ENCODE measurements at regions not wholly inside any gene's neighbourhood (a gene's known extent, or its start where the extent isn't known, plus 50 kb on each side); places are given as distances from the start of the nearest gene placed in this dataset.
A peak's percentile ranks its signal among the peaks of the same experiment; 100 is the strongest.

DNA sequence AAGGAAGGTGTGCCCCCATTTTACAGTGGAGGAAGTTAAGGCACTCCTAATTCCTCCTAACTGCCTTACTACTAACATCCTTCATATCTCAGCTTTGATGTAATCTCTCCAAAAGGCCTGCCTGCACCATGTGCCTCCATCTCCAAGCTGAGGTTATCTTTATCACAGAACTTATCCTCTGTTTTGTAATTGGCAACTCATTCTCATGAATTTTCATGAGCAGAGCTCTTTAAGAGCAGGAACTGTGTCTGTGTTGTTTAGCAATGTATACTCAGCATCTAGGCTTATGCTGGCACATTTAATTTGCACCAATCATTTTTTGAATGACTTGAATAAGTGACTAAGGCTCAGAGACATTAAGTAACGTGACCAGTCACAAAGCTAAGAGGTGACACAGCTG lies 147.9 kb upstream of the VLDLR start:
- in situ Hi-C loops (cut with MboI; ENCODE audit: low pct_unique_long_range_greater_than_20kb, low sequenced_read_pairs), result no loop called here
- no peak for DNase-seq

DNA sequence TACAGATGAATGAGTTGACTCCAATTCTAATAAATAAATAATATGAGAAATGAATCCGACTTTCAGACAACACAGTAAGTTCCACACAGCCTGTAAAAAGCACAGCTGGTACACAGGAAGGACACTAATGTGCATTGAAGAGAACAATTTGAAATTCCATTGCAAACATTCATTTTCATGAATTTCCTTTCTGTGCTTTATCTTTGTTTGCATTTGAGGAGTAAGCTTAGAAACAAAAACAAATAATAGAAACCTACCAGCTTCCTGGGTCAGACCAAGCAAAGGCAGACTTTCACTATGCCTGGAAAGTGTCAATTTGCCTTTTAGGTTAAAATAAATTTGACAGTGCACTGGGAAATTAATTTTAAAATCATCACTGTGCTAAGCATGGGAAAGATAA lies 143.8 kb upstream of the VLDLR start:
- in situ Hi-C loops (cut with MboI; ENCODE audit: low pct_unique_long_range_greater_than_20kb, low sequenced_read_pairs), result no loop called here
- no peak for DNase-seq

DNA sequence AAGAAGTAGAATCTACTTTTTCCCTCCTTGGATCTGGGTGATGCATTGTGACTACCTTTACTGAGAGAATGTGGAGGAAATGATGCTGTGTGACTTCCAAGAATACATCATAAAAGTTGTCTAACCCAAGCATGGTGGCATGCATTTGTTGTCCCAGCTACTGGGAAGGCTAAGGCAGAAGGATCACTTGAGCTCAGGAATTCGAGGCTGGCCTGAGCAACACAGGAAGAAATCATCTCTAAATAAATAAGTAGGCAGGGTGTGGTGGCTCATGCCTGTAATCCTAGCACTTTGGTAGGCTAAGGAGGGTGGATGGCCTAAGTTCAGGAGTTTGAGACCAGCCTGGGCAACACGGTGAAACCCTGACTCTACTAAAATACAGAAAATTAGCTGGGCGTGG lies 143.2 kb upstream of the VLDLR start:
- in situ Hi-C loops (cut with MboI; ENCODE audit: low pct_unique_long_range_greater_than_20kb, low sequenced_read_pairs), result no loop called here
- DNase-seq, result no peak

DNA sequence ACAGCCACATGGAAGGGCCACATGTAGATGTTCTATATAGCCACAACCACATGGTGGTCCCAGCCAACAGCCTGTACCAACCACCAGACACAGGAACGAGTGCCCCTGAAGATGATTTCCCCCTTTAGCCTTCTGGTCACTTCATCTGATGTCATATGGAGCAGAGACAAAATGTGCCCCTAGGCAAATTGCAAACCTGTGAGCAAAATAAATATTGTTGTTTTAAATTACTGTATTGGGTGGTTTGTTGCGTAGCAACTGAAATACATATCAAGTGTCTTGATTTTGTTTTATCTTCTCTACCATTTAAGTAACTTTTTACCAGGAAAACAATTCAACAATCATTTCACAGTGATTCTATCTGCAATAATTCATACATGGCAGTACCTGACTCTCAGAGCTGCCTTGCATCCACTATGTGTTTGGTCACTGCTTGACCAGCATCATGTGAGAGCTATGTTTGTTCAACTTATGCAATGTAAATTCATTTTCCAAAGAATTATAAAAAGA lies 142.5 kb upstream of the VLDLR start:
- no peak for DNase-seq
- in situ Hi-C loops (cut with MboI; ENCODE audit: low pct_unique_long_range_greater_than_20kb, low sequenced_read_pairs), result no loop called here

DNA sequence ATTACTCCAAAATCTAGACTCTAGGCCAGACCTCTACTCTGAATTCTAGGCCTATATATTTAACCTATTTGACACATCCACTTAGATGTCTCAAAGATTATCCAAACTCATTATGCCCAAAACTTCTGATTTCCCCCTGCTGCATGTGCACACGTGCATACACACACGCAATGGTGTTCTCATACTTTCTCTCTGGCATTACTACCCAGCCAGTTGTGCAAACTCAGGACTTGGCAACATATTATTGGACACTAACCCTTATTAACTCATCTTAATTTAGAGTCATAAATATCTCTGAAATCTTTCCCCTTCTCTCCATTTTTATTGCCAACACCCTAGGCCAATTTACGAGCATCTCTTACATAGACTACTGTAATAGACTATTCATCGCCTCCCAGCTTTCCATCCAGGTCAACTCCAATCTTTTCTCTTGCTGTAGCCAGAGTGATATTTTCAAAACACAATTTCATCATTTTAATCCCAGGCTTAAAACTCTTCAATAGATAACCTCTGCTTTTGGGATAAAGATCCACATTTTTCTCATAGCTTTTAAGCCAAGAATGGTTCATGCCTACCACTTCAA lies 141.2 kb upstream of the VLDLR start:
- in situ Hi-C loops (cut with MboI; ENCODE audit: low pct_unique_long_range_greater_than_20kb, low sequenced_read_pairs), result no loop called here
- DNase-seq, result no peak

DNA sequence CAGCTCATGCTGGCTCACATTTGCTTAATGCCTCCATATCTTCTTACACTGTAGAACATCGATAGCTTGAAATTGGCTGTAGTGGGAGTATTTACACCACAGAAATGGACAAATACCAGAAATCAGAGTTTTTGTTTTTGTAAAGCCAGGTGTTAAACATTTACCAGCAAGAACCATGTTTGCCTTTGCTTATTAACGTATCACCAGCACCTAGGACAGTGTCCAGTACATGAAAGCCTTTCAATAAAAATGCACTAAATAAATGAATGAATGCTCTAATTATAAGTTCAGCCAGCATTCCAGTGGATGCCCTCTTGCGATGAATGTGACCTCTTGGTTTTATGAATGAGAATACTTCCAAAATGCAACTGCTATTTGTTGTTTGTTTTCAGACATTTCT lies 140.4 kb upstream of the VLDLR start:
- DNase-seq, result no peak
- in situ Hi-C loops (cut with MboI; ENCODE audit: low pct_unique_long_range_greater_than_20kb, low sequenced_read_pairs), result no loop called here

DNA sequence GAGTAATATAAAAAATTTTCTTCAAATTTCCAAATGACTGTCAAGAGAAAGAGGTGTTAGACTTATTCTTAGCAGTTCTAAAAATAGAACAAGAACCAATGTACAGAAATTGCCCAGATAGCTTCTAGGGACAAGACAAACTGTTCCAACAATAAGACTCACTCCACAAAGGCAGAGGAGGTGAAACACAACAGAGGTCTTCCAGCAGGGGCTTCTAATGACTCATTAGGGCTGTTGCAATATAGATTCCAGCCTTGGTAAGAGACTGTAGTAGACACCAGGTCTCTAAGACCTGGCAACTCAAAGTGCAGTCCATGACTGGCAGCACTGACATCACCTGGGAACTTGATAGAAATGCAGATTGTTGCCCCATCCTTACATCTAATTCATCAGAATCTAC lies 134.6 kb upstream of the VLDLR start:
- in situ Hi-C loops (cut with MboI; ENCODE audit: low pct_unique_long_range_greater_than_20kb, low sequenced_read_pairs), result no loop called here
- DNase-seq, result no peak

DNA sequence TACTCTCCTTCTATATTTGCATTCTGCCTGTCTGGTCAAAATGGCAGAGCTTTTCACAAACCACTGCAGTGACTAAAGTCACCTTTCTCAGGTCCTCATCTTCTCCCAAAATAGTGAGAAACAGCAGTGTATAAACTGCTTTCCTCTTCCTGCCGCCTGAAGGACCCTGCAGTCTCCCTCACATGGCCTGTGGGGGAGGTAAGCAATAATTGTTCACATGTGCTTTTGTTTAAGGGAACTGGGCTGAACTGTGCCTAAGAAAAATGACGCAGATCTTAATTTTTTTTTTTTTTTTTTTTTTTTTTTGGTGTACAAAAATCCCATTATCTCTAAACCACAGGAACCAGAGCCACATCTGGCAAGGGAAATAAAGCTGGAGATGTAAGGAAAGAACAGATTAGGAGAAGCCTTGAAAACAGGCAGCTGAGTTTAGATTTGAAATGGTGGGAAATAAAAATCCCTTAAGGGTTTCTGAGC lies 131.7 kb upstream of the VLDLR start:
- peak; percentile 32 for DNase-seq
- in situ Hi-C loops (cut with MboI; ENCODE audit: low pct_unique_long_range_greater_than_20kb, low sequenced_read_pairs), result no loop called here

DNA sequence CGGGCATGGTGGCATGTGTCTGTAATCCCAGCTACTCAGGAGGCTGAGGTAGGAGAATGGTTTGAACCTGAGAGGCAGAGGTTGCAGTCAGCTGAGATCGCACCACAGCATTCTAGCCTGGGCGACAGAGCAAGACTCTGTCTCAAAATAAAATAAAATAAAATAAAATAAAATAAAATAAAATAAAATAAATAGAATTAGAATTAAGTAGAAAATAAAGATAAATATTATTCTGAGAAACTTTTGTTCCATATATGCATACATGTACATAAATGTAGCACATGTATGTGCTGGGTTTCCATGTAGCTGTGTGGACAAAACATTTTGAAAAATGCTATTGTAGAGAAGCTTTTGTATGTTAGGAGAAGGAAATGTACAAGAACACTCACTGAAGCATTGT lies 129.4 kb upstream of the VLDLR start:
- in situ Hi-C loops (cut with MboI; ENCODE audit: low pct_unique_long_range_greater_than_20kb, low sequenced_read_pairs), result no loop called here

DNA sequence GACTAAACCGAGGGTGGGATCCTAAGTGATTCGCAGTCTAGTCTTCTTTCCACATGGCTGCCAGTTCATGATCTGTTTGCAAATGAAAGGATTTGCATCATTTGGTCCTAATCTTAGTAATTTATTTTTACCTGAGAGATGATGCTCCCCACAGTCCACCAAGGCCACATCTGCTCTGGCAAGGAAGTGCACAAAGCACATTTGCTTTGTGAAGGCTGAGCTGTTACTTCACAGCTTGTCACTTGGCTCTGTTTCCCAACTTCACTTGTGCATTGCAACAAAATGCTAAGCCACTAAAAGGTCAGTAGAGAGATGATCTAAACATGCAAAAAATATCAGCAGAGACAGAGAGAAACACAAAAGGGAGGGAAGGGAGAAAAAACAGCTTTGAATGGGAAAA lies 128.5 kb upstream of the VLDLR start:
- in situ Hi-C loops (cut with MboI; ENCODE audit: low pct_unique_long_range_greater_than_20kb, low sequenced_read_pairs), result no loop called here
- DNase-seq, result no peak

More for the DNA sequence above, 129.4 kb upstream of the VLDLR start:
- no peak for DNase-seq

DNA sequence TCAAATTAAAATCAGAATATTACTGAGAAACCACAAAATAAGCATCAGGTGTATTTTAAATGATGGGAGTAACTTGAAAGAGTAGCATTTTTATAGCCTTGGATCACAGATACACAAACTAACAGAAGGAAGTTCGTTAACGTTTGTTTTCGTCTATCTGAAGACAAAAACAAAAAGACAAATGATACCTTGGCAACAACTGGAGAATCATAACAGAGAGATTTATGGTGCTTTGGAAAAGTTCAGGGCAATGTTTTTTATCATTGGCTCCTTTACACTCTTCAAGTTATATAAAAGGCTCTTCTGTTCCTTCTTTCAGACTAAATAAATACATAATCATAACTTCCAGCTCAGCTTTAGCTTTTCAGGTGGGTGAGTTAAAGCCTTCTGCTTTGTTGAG lies 128.1 kb upstream of the VLDLR start:
- no peak for DNase-seq
- in situ Hi-C loops (cut with MboI; ENCODE audit: low pct_unique_long_range_greater_than_20kb, low sequenced_read_pairs), result no loop called here

DNA sequence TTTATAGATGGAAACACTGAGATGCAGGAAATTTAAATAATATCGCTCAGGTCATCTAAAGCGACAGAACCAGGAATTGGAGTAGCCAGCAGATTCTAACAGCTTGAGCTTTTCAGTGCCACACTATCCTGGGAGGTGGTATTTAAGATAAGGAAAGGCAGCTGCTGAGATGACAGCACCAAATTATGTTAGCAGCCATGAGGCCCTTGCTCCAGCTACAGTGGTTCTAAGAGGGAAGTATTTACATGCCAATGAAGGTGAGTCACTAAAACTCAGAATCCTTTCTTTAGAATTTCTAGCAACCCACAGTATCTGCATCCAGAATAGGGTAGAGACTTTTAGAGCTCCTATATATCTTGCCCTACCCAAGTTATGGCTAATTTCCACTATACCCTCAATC lies 127.0 kb upstream of the VLDLR start:
- DNase-seq, result no peak
- in situ Hi-C loops (cut with MboI; ENCODE audit: low pct_unique_long_range_greater_than_20kb, low sequenced_read_pairs), result no loop called here

DNA sequence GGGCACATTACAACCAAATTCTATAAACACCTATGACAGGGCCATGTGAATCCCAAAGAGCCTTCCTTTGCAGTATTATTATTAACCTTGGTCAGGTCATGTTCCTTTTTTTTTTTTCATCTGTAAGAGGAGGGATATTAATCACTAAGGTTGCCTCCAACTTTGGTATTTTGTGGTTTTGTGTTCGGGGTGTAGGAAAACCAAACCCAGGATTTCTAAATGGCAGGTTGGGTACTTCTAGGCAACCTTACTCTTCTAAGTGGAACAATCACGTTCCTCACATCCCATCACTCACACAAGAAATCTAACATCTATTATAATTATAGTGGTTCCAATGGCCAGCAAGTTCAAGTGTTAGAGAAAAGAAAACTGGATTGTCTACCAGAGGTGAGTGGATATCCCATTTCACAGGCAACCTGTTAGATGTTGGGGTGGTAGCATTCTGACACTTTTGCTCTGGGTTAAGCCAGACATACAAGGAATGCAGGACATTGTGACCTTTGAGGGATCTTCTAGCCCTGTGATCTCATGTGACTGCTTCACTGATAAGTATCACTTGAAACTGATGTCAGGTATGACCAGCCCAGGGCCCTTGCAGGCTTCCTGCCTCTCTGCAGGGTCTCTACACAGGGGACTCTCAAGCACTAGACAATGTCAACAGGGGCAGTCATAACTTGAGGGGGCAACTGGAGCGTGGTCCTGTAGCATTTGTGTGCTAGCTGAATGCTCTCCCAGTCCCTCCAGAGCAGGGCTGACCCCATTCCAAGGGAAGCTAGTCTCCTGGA lies 126.2 kb upstream of the VLDLR start:
- in situ Hi-C loops (cut with MboI; ENCODE audit: low pct_unique_long_range_greater_than_20kb, low sequenced_read_pairs), result no loop called here
- no peak for DNase-seq

DNA sequence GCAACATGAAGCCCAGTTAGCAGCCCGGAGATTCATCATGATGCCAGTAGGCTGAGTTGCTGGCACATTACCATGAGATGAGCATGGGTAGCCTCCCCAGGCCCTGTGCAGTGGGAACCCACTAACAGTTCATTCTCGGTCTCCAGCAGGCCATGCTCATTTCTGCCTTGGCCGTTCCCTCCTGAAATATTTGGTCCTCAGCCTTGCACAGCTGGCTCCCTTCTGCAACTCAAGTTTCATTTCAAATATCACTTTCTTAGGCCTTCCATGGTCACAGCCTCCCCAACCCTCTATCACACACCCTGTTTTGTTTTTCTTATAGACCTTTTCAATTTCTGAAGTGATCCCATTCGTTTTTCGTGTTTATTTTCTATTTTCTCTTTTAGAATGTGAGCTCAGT lies 125.4 kb upstream of the VLDLR start:
- DNase-seq, result no peak
- in situ Hi-C loops (cut with MboI; ENCODE audit: low pct_unique_long_range_greater_than_20kb, low sequenced_read_pairs), result no loop called here

DNA sequence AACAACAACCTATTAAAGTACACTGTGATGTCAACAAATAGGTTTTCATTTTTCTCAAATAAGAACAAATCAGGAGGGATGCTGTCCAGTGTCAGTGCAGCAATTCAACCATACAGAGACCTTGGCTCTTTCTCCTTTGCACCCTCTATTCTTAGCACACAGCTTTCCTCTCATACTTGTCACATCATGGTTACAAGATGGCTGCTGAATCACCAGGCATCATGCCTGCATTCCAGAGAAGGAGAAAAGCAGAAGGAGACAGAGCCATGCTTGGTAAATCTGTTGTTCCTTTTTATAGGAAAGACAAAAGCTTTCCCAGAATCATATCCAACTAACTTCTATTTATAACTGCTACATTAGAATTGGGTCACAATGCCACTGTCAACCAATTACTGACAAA lies 124.7 kb upstream of the VLDLR start:
- in situ Hi-C loops (cut with MboI; ENCODE audit: low pct_unique_long_range_greater_than_20kb, low sequenced_read_pairs), result no loop called here
- DNase-seq, result no peak

DNA sequence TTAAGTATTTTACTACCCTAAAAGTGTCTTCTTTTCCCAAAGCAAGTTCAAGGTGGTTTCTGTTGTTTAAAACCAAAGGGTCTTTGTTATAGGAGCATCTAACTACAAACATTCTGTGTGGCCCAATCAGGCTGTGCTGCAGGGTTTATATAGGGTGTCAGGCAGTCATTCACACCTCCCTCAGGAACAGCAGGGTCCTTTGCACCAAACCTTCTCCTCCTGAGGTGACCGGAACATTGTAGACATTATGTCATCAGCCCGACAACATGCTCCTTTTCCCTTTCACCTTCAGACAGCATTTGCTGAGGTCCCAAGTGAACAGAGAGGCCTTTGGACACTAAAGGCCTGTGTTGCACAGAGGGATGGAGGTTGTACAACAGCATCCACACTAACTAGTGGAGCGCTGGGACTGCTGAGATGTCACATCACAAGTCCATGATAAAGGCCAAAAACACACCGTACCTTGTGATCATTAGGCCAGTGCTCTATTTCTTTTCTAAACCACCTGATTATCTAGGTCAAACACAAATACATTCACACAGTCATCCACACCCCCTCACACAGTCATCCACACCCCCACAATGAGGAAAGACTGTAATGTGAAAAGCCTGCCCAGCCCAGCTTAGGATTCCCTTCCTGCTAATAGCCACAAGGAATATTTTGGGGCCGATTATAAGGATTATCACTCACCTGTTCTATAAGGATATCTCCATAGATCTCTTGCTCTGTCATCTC lies 123.8 kb upstream of the VLDLR start:
- no peak for DNase-seq
- in situ Hi-C loops (cut with MboI; ENCODE audit: low pct_unique_long_range_greater_than_20kb, low sequenced_read_pairs), result no loop called here

DNA sequence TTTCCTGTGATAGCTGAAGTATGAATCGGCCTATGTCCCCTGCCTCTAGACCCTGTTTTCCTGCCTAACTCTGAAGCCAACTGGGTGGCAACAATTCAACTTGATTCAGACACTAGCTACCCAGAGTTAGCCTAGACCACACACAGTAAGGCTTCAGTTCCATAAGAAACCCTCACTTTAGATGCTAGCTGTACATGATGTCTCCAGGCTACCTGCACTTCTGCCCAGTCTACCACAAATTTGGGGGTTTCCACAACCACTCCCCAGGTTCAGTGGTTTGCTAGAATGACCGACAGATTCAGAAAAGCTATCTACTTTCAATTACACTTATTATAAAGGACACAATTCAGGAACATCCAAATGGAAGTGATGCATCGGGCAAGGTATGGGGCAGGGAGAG lies 119.4 kb upstream of the VLDLR start:
- in situ Hi-C loops (cut with MboI; ENCODE audit: low pct_unique_long_range_greater_than_20kb, low sequenced_read_pairs), result no loop called here
- DNase-seq, result no peak

DNA sequence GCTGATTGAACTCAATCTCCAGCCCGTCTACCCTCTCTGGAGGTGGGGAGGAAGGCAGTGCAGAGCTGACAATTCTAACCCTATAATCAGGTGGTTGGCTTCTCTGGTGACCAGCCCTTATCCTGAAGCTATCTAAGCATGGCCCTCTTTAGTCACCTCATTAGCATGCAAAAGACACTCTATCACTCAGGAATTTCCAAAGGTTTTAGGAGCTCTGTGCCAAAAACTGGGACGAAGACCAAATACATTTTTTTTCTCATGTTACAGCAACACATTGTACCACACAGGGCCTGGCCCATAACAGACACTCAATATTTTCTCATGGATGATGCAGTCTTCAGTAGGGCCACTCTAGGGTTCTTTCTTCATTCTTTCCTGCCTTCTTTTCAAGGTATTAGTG lies 118.8 kb upstream of the VLDLR start:
- no peak for DNase-seq
- in situ Hi-C loops (cut with MboI; ENCODE audit: low pct_unique_long_range_greater_than_20kb, low sequenced_read_pairs), result no loop called here

DNA sequence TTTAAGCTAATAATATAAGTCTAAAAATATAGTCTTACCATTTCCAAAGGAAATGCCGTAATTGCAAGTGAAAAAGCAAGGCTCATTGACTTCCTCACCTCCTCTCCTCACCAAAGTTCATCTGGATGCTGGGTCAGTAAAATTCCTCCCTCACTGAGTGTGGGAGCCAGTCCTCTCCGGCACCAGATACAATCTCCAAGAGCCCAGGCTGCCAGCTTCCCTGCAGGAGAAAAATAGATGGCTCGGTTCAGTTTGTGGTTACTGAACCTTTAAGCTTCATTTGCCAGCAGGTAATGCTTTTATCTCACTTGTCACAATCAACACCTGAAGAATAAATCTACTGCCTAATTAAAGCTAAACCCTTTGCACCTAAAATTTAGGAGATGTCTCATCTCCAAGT lies 115.3 kb upstream of the VLDLR start:
- in situ Hi-C loops (cut with MboI; ENCODE audit: low pct_unique_long_range_greater_than_20kb, low sequenced_read_pairs), result no loop called here
- no peak for DNase-seq

DNA sequence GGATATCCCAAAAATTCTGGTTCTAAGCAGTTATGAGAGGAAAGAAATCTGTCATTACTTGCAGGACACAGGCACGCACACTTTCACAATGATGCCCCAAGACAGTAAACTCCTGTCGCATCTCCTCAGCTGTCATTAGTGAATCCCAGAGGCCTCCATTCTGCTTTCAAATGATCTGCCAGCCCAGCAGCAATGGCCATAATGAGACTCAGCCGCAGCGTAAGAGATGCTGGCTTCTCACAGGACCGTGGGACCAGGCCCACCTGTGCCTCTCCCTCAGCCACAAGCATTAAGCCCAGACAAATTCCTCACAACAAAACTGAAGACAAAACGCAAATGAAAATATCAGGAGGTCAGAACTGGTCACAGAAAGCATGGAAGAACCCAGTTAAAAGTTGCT lies 98.0 kb upstream of the VLDLR start:
- in situ Hi-C loops (cut with MboI; ENCODE audit: low pct_unique_long_range_greater_than_20kb, low sequenced_read_pairs), result no loop called here
- DNase-seq, result no peak
